HG02610 (cell line): ENCODE measurements at regions not wholly inside any gene's neighbourhood (a gene's known extent, or its start where the extent isn't known, plus 50 kb on each side); places are given as distances from the start of the nearest gene placed in this dataset.
A peak's percentile ranks its signal among the peaks of the same experiment; 100 is the strongest.

Source experiments
- ATAC-seq: cut with Tn5 transposase; IDR thresholded peaks from one replicate; pipeline ENCODE4 v1.9.1; 2021; ENCODE audit warnings: mild to moderate bottlenecking, moderate library complexity; ENCODE audit not compliant: unreplicated experiment

DNA sequence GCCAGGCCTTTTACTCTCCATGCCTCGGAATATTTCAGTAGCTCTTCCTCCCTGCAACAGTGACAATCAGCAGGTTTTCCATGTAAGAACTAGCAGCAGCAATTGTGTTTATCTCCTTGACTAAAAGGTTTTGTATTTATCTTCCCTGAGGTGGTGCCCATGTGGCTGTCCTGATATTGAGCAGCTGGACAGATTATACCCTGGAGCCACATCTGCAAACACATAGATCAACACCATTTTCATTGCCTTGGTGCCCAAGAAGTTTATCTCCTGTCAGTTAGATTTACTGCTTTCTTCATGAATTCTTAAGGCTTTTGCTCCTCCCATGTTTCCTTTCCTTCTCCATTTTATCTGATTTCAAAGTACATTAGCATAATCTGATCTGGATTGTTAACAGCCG, 378.4 kb downstream of the SPATA31D1 start:
- ATAC-seq = no peak

DNA sequence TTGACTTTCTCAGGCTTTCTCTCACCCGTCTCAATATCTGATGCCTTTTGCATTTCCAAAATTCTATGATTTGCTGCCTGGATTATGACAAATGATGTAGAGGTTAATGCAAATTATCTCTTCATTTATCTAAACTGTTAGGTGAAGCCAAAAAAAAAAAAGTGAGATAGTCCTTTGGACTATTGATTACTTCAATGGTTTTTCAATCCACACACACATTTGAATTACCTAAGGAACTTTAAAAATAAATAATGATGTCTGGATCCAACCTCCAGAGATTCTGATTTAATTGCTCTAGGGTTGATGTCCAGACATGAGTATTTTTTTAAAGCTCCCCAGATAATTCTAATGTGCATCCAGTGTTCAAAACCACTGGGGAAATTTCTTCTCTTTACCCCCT, 379.4 kb downstream of the SPATA31D1 start:
- no peak for ATAC-seq

- no peak for ATAC-seq
Observed at GRCh38 chr9:82369251-82369945, 380.8 kb downstream of the SPATA31D1 start.

GRCh38 chr9:82375041-82375440, 386.5 kb downstream of the SPATA31D1 start:
- no peak for ATAC-seq

GRCh38 chr9:82376677-82377232, 388.2 kb downstream of the SPATA31D1 start:
- ATAC-seq = no peak

- ATAC-seq = no peak
Observed at GRCh38 chr9:82382887-82383616, 394.5 kb downstream of the SPATA31D1 start.

- ATAC-seq = no peak
Observed at GRCh38 chr9:82385633-82386032, 397.1 kb downstream of the SPATA31D1 start.

DNA sequence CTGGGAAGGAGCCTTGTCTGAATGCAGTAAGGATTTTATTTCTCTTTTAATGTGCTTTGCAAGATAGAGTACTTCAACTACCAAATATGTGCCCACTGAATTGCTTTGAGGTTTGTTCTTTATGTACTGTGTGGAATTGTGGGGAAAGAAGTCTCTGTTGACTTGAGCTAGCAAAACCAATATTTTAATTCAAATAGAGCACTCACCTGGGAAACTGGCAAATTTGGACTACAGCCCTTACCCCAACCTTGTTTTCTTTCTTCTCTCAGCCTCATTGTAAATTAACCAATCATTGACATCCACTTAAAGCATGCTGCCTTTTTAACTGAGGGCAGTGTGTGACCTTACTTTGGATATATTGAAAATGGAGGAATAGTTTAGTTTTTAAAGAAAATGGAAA, 409.0 kb downstream of the SPATA31D1 start:
- no peak for ATAC-seq

- no peak for ATAC-seq
Observed at GRCh38 chr9:82404196-82404870, 415.8 kb downstream of the SPATA31D1 start.

DNA sequence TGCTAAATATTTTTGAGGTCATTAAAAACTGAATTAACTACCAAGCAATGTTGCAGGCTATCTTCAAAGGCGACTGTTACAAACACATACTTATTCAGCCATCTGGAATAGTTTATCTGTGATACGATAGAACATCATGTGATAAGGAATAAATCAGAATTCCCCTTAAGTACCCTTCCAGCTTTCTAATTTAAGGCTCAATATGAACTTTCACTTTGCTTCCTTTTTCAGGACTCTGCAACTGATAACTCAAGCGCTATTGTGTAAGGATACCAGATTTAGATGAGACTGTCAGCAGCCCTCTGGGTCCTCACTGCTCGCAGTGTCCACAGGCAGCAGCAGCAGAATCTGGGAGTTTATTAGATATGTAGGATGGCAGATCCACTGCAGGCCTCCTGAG, 416.3 kb downstream of the SPATA31D1 start:
- ATAC-seq = no peak

DNA sequence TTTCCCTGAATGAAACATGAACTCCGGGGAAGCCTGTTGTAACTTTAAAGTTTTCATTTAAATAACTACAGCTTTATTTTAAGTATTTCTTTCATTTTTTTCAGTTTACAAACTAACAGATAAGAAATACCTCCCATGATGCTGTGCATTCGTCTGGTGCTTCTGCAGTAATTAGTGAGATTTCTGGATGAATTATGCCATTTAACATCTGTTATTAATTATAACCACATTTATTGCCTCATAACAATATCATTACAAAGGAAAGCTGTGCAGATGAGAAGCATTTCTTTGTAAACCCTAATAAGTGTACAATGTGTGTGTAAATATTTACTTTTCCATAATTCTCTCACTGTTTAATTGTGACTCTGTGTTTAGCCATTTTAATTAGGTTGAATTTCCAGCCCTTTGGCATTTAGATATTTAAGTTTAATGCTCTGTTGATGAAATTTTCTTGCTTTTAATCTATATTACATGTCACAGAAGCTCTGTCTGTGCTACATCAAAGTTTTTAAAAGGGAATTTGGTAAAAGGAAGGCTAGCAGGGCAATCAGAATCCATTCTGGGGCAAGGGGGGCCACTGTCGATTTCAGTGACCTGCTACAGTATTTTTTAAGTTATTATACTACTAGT, 418.0 kb downstream of the SPATA31D1 start:
- ATAC-seq = no peak

DNA sequence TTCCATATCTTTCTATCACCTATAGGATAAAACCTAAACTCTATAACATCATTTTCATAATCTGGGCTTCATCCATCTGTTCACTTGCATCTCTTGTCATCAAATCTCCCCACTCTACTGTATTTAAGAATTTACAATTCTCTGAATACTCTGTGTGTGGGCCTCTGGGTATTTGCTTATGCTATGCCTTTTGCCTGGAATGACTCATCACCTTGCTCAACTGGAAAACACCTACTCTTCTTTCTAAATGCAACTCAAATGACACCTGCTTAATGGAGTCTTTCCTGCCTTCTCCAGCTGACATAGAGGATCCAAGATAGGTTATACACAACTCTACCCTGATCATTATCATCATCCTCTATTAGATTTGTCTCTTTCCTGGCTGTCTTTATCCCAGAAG, 421.7 kb downstream of the SPATA31D1 start:
- peak; percentile 98 for ATAC-seq

DNA sequence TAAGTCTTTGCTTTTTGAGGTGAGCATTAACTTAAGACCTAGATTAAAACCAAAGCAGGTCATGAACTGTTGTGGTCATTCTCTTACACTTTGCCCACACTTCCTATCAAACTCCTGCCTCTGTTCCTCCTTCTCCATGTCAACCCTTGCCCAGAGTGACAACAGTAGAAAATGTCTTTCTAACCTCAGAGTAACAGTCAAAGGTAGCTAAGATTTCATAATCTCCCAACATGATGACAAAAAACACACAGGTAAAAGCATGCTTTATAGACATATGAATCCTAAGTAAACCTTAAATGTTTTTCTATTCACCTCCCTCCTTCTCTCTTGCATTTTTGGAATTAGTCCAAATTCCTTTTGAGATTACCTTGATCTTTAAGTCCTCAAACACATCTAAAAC, 422.3 kb downstream of the SPATA31D1 start:
- ATAC-seq = peak; percentile 14

DNA sequence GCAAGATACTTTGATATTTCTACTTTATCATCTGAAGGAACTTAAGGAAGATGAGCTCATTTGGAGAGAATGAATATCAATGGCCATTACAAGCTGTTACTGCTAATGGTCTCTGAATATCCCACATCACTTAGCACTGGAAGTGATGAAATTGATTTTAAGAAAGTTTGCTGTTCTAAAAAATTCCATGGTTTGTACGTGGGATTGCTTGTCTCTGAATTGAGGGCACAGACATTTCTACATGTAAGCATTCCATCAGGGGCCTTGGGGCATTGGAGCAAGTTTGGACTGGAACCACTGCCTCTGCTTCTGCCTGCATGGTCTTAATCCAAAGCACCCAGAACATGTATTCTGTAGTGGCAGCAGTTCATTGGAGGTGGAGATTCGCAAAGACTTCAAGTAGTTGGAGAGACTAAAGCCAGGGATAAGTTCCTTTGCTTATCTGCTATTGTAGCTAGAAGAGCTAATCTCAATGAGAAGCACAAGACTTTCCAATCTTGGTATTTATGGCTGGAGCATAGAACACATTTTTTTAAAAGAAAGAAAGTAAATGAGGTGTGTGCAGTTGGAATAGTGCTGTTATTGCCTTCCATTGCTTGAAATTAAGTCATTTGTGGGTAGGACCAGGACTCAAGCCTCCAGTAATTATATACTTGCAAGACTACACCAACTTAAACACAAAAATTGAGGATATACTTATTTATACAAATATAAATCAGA, 424.2 kb downstream of the SPATA31D1 start:
- no peak for ATAC-seq

DNA sequence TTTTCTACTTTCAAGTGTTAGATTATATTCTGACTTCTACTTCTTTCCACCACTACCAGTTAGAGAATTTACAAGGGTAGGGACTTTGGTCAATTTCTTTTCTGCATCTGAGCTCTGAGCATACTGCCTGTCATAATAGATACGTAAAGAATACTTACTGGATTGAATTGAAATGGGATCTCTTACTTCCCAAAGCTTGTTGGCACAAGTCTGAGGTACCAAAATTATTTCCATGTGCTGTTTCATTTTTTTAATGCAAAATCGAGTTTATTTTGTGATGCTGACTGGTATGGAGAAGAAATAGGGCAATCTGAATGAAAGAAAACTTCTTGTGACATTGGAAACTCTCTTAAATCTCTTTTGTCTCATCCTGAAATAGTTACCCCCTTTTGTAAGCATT, 428.9 kb downstream of the SPATA31D1 start:
- no peak for ATAC-seq

- no peak for ATAC-seq
Observed at GRCh38 chr9:82418334-82418733, 429.8 kb downstream of the SPATA31D1 start.

- ATAC-seq = no peak
Observed at GRCh38 chr9:82419696-82420486, 431.3 kb downstream of the SPATA31D1 start.

DNA sequence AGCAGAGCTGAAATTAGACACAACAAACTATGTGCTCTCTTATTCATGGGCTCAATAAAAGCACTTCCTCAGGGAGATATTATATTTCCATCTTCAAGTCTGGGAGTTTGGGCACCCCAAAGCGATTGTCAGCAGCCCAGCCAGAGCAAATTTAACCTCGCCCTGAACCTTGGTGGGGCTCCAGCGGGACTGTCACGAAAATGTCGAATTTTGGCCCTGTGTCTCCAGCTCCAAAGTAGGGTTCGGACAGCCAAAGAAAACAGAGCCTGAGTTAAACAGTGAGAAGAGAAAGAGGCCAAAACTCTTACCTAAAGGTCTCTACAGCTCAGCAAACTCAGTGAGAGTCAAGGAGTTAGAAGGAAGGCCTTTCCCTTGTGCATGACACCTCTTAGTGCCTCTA, 432.9 kb downstream of the SPATA31D1 start:
- ATAC-seq = no peak

GRCh38 chr9:82423700-82424099, 435.1 kb downstream of the SPATA31D1 start:
- ATAC-seq = no peak

DNA sequence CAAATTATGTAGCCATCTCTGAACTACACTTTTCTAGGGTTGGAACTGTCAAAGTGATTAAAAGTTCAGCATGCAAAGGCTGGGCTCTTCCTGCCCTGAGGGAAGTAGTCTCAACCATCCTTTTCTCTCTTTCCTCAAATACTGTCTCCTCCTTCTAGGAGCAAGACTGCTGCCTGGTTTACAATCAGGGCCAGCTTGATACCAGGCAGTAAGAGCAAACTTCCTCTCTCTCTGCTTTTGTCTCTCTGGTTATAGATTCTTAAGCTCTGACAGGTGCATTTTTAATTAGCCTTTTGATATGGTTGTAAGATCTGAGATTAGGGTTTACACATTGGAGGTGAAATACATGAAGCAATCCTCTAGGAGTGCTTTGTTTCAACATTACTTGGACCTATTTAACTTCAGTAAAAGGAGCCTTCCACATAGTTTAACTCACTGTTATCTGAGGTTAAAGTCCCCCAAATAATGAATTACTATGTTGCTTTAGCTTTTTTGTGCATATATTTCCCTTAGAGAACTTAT, 436.1 kb downstream of the SPATA31D1 start:
- ATAC-seq = no peak
